Thyroid gland (tissue), 4 donors: ENCODE measurements at regions not wholly inside any gene's neighbourhood (a gene's known extent, or its start where the extent isn't known, plus 50 kb on each side); places are given as distances from the start of the nearest gene placed in this dataset.
"Not testable (repeated sequence)": the region's sequence is repeated elsewhere in the genome, so short reads cannot be mapped to it uniquely, and the experiment has no call there.

Source experiments
- DNase-seq, 2 donors: peaks; one replicate each; pipeline ENCODE4 v3.0.0-alpha.2; 2019
- H3K27ac ChIP-seq, 3 donors: fragments of 200-600 bp; sonication (generic); 1 replicate in 2 of 3; 2 replicates in 1 of 3; pipeline ENCODE4 v1.5.1; 2016 to 2019; ENCODE audit warnings: mild to moderate bottlenecking in 1 of 3, moderate library complexity in 1 of 3
- H3K27me3 ChIP-seq: fragments of 200-600 bp; sonication (generic); one replicate; pipeline ENCODE4 v1.5.1; 2019
- H3K36me3 ChIP-seq, 2 donors: fragments of 200-600 bp; sonication (generic); one replicate each; pipeline ENCODE4 v1.5.1; 2016 to 2019
- H3K4me1 ChIP-seq, 2 donors: fragments of 200-600 bp; sonication (generic); one replicate each; pipeline ENCODE4 v1.5.1; 2017 to 2019
- H3K4me3 ChIP-seq, 3 donors: fragments of 200-600 bp; sonication (generic); replicated peaks in 1 of 3; 1 replicate in 2 of 3; 2 replicates in 1 of 3; pipeline ENCODE4 v1.5.1; 2016; ENCODE audit warnings: mild to moderate bottlenecking in 1 of 3
- H3K9me3 ChIP-seq: fragments of 200-600 bp; sonication (generic); one replicate; pipeline ENCODE4 v1.5.1; 2017
- POLR2A ChIP-seq, 2 donors: fragments of 450-650 bp; IDR thresholded peaks; one replicate each; pipeline ENCODE4 v1.6.1; 2017; ENCODE audit warnings: antibody characterized with exemption in 2 of 2, mild to moderate bottlenecking in 2 of 2, moderate library complexity in 1 of 2
- WGBS, 2 donors: methylation state at CpG; one replicate each; pipeline ENCODE4 v1.1.5; 2017; 5-methylcytosine and 5-hydroxymethylcytosine counted together
- intact Hi-C: fragments of 100-400 bp; cut with DNase I; formaldehyde crosslinking; loops from one replicate; pipeline ENCODE4 v1.15.1; 2023
- TF ChIP-seq, protein P1 (sequence below), 6 experiments: fragments of 200-600 bp in 3 of 6; fragments of 450-650 bp in 3 of 6; sonication (generic) in 3 of 6; IDR thresholded peaks; one replicate each; pipeline ENCODE4 v1.5.1; 2016 to 2019; ENCODE audit warnings: antibody characterized with exemption in 6 of 6, mild to moderate bottlenecking in 2 of 6, inconsistent platforms in 1 of 6, moderate library complexity in 1 of 6

DNA sequence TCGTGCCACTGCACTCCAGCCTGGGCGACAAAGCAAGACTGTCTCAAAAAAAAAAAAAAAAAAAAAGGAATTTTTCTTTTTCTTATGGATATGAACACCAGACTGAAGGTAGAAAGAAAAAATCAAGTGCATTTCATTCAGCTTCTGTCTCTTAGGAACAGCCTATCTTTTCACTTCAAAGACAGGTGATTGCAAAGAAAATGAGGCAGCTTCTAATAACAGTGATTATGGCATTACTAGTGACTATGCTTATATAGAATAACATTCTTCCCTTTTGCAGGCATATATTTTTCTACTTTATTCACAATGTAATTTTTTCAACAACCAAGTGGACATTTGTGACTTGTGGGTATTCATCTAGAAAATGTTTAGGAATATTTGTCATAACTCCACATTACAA is 295.5 kb upstream of the ATXN7L3B start:
- intact Hi-C loops = no loop called here
- H3K27me3 ChIP-seq = no peaks in the 10 kb centered on the region
- H3K27ac ChIP-seq = no peak overlapping the region
- DNase-seq = no peak
- TF ChIP-seq, protein P1, sequence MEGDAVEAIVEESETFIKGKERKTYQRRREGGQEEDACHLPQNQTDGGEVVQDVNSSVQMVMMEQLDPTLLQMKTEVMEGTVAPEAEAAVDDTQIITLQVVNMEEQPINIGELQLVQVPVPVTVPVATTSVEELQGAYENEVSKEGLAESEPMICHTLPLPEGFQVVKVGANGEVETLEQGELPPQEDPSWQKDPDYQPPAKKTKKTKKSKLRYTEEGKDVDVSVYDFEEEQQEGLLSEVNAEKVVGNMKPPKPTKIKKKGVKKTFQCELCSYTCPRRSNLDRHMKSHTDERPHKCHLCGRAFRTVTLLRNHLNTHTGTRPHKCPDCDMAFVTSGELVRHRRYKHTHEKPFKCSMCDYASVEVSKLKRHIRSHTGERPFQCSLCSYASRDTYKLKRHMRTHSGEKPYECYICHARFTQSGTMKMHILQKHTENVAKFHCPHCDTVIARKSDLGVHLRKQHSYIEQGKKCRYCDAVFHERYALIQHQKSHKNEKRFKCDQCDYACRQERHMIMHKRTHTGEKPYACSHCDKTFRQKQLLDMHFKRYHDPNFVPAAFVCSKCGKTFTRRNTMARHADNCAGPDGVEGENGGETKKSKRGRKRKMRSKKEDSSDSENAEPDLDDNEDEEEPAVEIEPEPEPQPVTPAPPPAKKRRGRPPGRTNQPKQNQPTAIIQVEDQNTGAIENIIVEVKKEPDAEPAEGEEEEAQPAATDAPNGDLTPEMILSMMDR (IDR thresholded peaks at IDR 0.05) = no peak
- no peak for TF ChIP-seq POLR2A (IDR thresholded peaks at IDR 0.05)
- 91 to 95% methylated on average over 2 of the region's 2 CpGs for WGBS, 2 donors
- no peaks in the 10 kb centered on the region for H3K9me3 ChIP-seq
- H3K4me3 ChIP-seq = no peak overlapping the region
- no peaks in the 10 kb centered on the region for H3K4me1 ChIP-seq
- H3K36me3 ChIP-seq = no peaks in the 10 kb centered on the region

DNA sequence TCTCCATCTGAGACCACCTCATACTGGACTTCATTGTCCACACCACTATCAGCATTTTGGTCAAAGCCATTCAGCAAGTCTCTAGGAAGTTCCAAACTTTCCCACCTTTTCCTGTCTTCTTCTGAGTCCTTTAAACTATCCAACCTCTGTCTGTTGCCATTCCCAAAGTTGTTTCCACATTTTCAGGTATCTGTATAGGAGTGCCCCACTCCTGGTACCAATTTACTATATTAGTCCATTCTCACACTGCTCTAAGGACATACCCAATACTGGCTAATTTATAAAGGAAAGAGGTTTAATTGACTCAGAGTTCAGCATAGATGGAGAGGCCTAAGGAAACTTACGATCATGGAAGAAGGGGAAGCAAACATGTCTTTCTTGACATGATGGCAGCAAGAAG is 292.2 kb upstream of the ATXN7L3B start:
- no peak overlapping the region for H3K27ac ChIP-seq
- H3K4me3 ChIP-seq = no peak overlapping the region
- no peaks in the 10 kb centered on the region for H3K36me3 ChIP-seq
- no peak for DNase-seq
- no peaks in the 10 kb centered on the region for H3K4me1 ChIP-seq
- 89 to 94% methylated on average over 1 of the region's 1 CpG for WGBS, 2 donors
- intact Hi-C loops = no loop called here
- H3K27me3 ChIP-seq = no peaks in the 10 kb centered on the region
- no peaks in the 10 kb centered on the region for H3K9me3 ChIP-seq
- no peak for TF ChIP-seq POLR2A (IDR thresholded peaks at IDR 0.05)
- TF ChIP-seq, protein P1 (IDR thresholded peaks at IDR 0.05) = no peak

DNA sequence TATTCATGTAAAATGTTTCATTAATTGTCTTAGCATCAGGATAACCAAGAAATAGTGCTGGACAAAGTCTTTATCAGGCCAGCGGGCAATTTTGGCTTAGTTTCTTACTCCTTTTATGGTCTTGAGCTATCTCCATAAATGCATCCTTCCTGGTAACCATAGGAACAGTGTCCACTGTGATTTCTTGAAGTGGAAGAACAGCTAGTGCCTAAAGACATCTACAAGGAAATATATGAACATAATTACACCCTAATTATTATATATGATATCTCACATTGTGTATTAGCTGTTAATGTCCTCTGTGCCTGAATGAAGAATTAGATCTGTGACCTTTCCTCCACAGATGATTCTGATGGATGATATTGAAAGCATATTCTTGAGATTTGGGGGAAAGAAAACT is 286.7 kb upstream of the ATXN7L3B start:
- H3K27ac ChIP-seq = no peak overlapping the region
- intact Hi-C loops = no loop called here
- 84 to 85% methylated on average over 1 of the region's 1 CpG for WGBS, 2 donors

DNA sequence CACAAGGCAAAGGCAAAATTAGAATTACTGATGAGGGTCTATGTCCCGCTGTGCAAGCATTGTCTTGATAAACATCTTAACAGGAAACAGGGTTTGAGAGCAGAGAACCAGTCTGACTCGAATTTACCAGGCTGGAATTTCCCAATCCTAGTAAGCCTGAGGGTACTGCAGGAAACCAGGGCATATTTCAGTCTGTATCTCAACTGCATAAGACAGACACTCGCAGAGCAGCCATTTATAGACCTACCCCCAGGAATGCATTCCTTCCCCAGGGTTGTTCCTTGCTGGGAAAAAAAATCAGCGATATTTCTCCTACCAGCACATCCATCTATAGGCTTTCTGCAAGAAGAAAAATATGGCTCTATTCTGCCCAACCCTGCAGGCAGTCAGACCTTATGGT is 283.8 kb upstream of the ATXN7L3B start:
- intact Hi-C loops, DNase-seq, H3K27me3 ChIP-seq, H3K36me3 ChIP-seq, H3K4me3 ChIP-seq, H3K27ac ChIP-seq, H3K4me1 ChIP-seq, H3K9me3 ChIP-seq: not testable (repeated sequence)
- 72 to 80% methylated on average over 4 of the region's 4 CpGs for WGBS, 2 donors

More for the DNA sequence above, 286.7 kb upstream of the ATXN7L3B start:
- no peaks in the 10 kb centered on the region for H3K27me3 ChIP-seq
- H3K4me3 ChIP-seq = no peak overlapping the region
- no peaks in the 10 kb centered on the region for H3K4me1 ChIP-seq
- no peaks in the 10 kb centered on the region for H3K9me3 ChIP-seq
- no peak for DNase-seq
- TF ChIP-seq, protein P1 (IDR thresholded peaks at IDR 0.05) = no peak
- no peak for TF ChIP-seq POLR2A (IDR thresholded peaks at IDR 0.05)
- H3K36me3 ChIP-seq = no peaks in the 10 kb centered on the region

DNA sequence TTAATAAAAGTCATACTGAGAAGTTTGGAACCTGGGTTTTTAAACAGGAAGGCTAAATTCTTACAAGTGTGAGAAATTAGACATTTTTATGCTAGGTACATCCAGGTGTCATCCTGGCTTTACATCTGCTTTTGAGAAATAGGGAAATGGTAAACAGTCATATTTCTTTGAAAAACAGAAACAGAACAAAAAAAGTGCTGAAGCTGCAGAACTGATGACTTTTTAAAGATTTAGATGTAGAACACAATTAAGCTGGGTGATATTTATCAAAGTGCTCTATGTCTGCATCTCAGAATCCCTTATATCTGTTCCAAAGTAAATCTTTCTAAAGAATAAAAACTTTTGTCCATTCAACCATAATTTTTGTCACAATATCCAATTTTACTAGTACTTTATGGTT is 282.9 kb upstream of the ATXN7L3B start:
- intact Hi-C loops = no loop called here
- no peak overlapping the region for H3K27ac ChIP-seq
- no peaks in the 10 kb centered on the region for H3K4me1 ChIP-seq
- no peak overlapping the region for H3K4me3 ChIP-seq
- H3K27me3 ChIP-seq = no peaks in the 10 kb centered on the region
- TF ChIP-seq, protein P1 (IDR thresholded peaks at IDR 0.05) = no peak
- TF ChIP-seq POLR2A (IDR thresholded peaks at IDR 0.05) = no peak
- no peaks in the 10 kb centered on the region for H3K9me3 ChIP-seq
- H3K36me3 ChIP-seq = no peaks in the 10 kb centered on the region
- no peak for DNase-seq

DNA sequence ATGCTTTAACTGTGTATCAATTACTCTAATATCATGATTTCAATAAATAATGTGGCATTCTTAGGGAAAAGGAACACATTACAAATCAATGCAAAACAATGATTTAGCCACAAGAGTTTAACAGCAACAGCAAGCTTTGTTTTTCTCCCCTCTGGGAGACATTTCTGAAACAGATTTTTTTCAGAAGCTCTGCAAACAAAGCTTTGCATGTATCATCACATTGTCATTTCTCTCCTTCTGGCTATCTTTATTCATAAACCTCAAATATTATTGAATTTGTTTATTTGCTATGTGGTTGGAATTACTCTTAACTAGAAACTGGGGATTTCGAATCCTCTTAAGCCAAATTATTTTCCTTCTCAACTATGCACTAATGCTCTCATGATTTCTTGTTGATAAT is 278.4 kb upstream of the ATXN7L3B start:
- H3K36me3 ChIP-seq = no peaks in the 10 kb centered on the region
- no peak for TF ChIP-seq POLR2A (IDR thresholded peaks at IDR 0.05)
- TF ChIP-seq, protein P1 (IDR thresholded peaks at IDR 0.05) = no peak
- no peak for DNase-seq
- H3K27me3 ChIP-seq = no peaks in the 10 kb centered on the region
- no peaks in the 10 kb centered on the region for H3K9me3 ChIP-seq
- H3K4me3 ChIP-seq = no peak overlapping the region
- intact Hi-C loops = no loop called here
- no peaks in the 10 kb centered on the region for H3K4me1 ChIP-seq
- WGBS, 2 donors = 84 to 89% methylated on average over 1 of the region's 1 CpG
- no peak overlapping the region for H3K27ac ChIP-seq
